NCI-H2196 treated with DMSO at 0.1 percent for 48 hours (cell line): ENCODE measurements at regions not wholly inside any gene's neighbourhood (a gene's known extent, or its start where the extent isn't known, plus 50 kb on each side); places are given as distances from the start of the nearest gene placed in this dataset.
A peak's percentile ranks its signal among the peaks of the same experiment; 100 is the strongest.
"Not testable (repeated sequence)": the region's sequence is repeated elsewhere in the genome, so short reads cannot be mapped to it uniquely, and the experiment has no call there.

Source experiments
- DNase-seq: peaks from one replicate; lab custom pipeline; 2025; ENCODE audit not compliant: unreplicated experiment; lab: John Stamatoyannopoulos, UW

- DNase-seq, result no peak
Observed at GRCh38 chr3:181549266-181549665, 162.5 kb upstream of the SOX2 start.

- DNase-seq, result no peak
Observed at GRCh38 chr3:181541414-181541813, 170.3 kb upstream of the SOX2 start.

- no peak for DNase-seq
Observed at GRCh38 chr3:181534781-181535221, 176.9 kb upstream of the SOX2 start.

- DNase-seq, result no peak
Observed at GRCh38 chr3:181533811-181534210, 177.9 kb upstream of the SOX2 start.

GRCh38 chr3:181530584-181530983 is 181.1 kb upstream of the SOX2 start:
- DNase-seq, result no peak

GRCh38 chr3:181521831-181522230 is 189.9 kb upstream of the SOX2 start:
- no peak for DNase-seq

- no peak for DNase-seq
Observed at GRCh38 chr3:181518222-181518621, 193.5 kb upstream of the SOX2 start.

GRCh38 chr3:181512787-181513186 is 198.9 kb upstream of the SOX2 start:
- DNase-seq, result no peak

- DNase-seq, result no peak
Observed at GRCh38 chr3:181510500-181510899, 201.2 kb upstream of the SOX2 start.

GRCh38 chr3:181497358-181497757 is 214.4 kb upstream of the SOX2 start:
- DNase-seq, result no peak

- no peak for DNase-seq
Observed at GRCh38 chr3:181493423-181493822, 218.3 kb upstream of the SOX2 start.

- no peak for DNase-seq
Observed at GRCh38 chr3:181488536-181488935, 223.2 kb upstream of the SOX2 start.

GRCh38 chr3:181487236-181487978 is 224.3 kb upstream of the SOX2 start:
- DNase-seq, result peak; percentile 69

- peak; percentile 11 for DNase-seq
Observed at GRCh38 chr3:181486141-181486885, 225.4 kb upstream of the SOX2 start.

- DNase-seq, result no peak
Observed at GRCh38 chr3:181484026-181484425, 227.7 kb upstream of the SOX2 start.

GRCh38 chr3:181475146-181475545 is 236.6 kb upstream of the SOX2 start:
- DNase-seq, result not testable (repeated sequence)

GRCh38 chr3:181470349-181470748 is 241.4 kb upstream of the SOX2 start:
- no peak for DNase-seq

GRCh38 chr3:181464033-181464694 is 247.6 kb upstream of the SOX2 start:
- no peak for DNase-seq

GRCh38 chr3:181461381-181461780 is 250.3 kb upstream of the SOX2 start:
- DNase-seq, result no peak

GRCh38 chr3:181459516-181459915 is 252.2 kb upstream of the SOX2 start:
- DNase-seq, result no peak

- no peak for DNase-seq
Observed at GRCh38 chr3:181458857-181459256, 252.9 kb upstream of the SOX2 start.

- DNase-seq, result no peak
Observed at GRCh38 chr3:181457756-181458155, 254.0 kb upstream of the SOX2 start.
